ENCODE measurements at regions not wholly inside any gene's neighbourhood (a gene's known extent, or its start where the extent isn't known, plus 50 kb on each side); places are given as distances from the start of the nearest gene placed in this dataset.

GRCh38 chr21:27086630-27087029, 119.7 kb upstream of the ADAMTS5 start:
- TF ChIP-seq EZH2phosphoT487 (IDR thresholded peaks at IDR 0.05; ENCODE audit: insufficient read depth, low read depth) (no peak), EZH2 (IDR thresholded peaks at IDR 0.05; ENCODE audit: insufficient read depth, poor library complexity, severe bottlenecking) (no peak)

All from GM23248 (cell line).